Fibroblast of upper back skin (primary cell): ENCODE measurements at regions not wholly inside any gene's neighbourhood (a gene's known extent, or its start where the extent isn't known, plus 50 kb on each side); places are given as distances from the start of the nearest gene placed in this dataset.
A peak's percentile ranks its signal among the peaks of the same experiment; 100 is the strongest.
"Not testable (repeated sequence)": the region's sequence is repeated elsewhere in the genome, so short reads cannot be mapped to it uniquely, and the experiment has no call there.

Experiments used
- DNase-seq: peaks from one replicate; pipeline ENCODE4 v3.0.0-alpha.2; 2013

GRCh38 chr3:166013073-166013679 is 176.0 kb upstream of the BCHE start:
- DNase-seq = peak; percentile 36

- DNase-seq = no peak
These were observed 174.5 kb upstream of the BCHE start for GRCh38 chr3:166011771-166012170.

- no peak for DNase-seq
These were observed 167.9 kb upstream of the BCHE start for GRCh38 chr3:166005126-166005525.

GRCh38 chr3:165994293-165994692 is 157.1 kb upstream of the BCHE start:
- no peak for DNase-seq

GRCh38 chr3:165984589-165984988 is 147.4 kb upstream of the BCHE start:
- DNase-seq = no peak

- peak; percentile 6 for DNase-seq
These were observed 146.1 kb upstream of the BCHE start for GRCh38 chr3:165983284-165983683.

- DNase-seq = no peak
These were observed 144.1 kb upstream of the BCHE start for GRCh38 chr3:165981318-165981717.

- not testable (repeated sequence) for DNase-seq
These were observed 123.6 kb upstream of the BCHE start for GRCh38 chr3:165960825-165961224.

- no peak for DNase-seq
These were observed 116.9 kb upstream of the BCHE start for GRCh38 chr3:165954171-165954570.

- no peak for DNase-seq
These were observed 109.1 kb upstream of the BCHE start for GRCh38 chr3:165946360-165946759.

GRCh38 chr3:165938986-165939540 is 101.8 kb upstream of the BCHE start:
- DNase-seq = no peak

- DNase-seq = not testable (repeated sequence)
These were observed 98.9 kb upstream of the BCHE start for GRCh38 chr3:165936081-165936480.

GRCh38 chr3:165924301-165924791 is 87.1 kb upstream of the BCHE start:
- DNase-seq = not testable (repeated sequence)

- DNase-seq = no peak
These were observed 83.8 kb upstream of the BCHE start for GRCh38 chr3:165920984-165921383.

- no peak for DNase-seq
These were observed 82.1 kb upstream of the BCHE start for GRCh38 chr3:165919284-165919683.

- no peak for DNase-seq
These were observed 81.4 kb upstream of the BCHE start for GRCh38 chr3:165918657-165918979.

GRCh38 chr3:165917938-165918656 is 80.9 kb upstream of the BCHE start:
- DNase-seq = not testable (repeated sequence)

GRCh38 chr3:165915104-165915503 is 77.9 kb upstream of the BCHE start:
- DNase-seq = not testable (repeated sequence)

- DNase-seq = no peak
These were observed 66.8 kb upstream of the BCHE start for GRCh38 chr3:165903885-165904630.

- DNase-seq = no peak
These were observed 61.8 kb upstream of the BCHE start for GRCh38 chr3:165899066-165899465.

GRCh38 chr3:165897137-165897536 is 59.9 kb upstream of the BCHE start:
- DNase-seq = no peak

- DNase-seq = no peak
These were observed 58.7 kb upstream of the BCHE start for GRCh38 chr3:165895919-165896318.

GRCh38 chr3:165892565-165892964 is 55.3 kb upstream of the BCHE start:
- DNase-seq = no peak
